KBM-7 (cell line): ENCODE measurements at regions not wholly inside any gene's neighbourhood (a gene's known extent, or its start where the extent isn't known, plus 50 kb on each side); places are given as distances from the start of the nearest gene placed in this dataset.

Experiments
- DNase-seq: peaks from one replicate; pipeline ENCODE4 v3.0.0-alpha.2; 2015
- in situ Hi-C: fragments of 300-500 bp; cut with MboI; formaldehyde crosslinking; loops from 2 replicates; pipeline ENCODE4 v1.14.3; 2020; ENCODE audit warnings: low sequenced_read_pairs, low pct_unique_long_range_greater_than_20kb, mixed read lengths

DNA sequence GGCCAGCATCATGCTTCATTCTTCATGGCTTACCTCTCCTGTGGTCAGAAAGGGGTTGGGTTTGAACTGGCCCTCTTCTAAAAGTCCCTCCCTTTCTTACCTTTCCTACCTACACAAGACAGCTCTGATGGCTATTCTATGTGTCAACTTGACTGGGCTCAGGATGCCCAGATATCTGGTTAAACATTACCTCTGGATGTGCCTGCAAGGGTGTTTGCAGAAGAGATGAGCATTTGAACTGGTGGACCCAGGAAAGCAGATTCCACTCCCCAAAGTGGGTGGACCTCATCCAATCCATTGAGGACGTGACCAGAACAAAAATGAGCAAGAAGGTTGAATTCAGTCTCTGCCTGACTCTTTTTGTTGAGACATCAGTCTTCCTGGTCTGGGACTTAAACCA is 79.0 kb upstream of the TCF7L2 start:
- in situ Hi-C loops = no loop called here

DNA sequence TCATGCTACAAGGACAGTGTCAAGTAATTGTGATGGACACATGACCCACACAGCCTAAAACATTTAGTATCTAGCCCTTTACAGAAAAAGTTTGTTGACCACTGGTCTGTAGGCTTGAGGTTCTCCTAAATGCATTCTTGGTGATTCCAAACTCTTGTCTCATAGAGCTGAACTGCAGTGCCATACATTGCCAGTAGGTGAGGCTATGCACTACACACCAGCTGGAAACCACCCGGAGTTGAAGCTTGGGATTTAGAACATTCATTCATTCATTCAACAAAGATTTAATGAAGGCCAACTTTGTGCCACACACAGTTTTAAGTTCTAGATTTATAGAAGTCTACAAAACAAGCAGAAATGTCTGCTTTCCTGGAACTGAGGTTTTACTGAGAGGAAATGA is 77.3 kb upstream of the TCF7L2 start:
- in situ Hi-C loops = no loop called here
- DNase-seq = peak; percentile 24

More for the DNA sequence above, 79.0 kb upstream of the TCF7L2 start:
- no peak for DNase-seq

DNA sequence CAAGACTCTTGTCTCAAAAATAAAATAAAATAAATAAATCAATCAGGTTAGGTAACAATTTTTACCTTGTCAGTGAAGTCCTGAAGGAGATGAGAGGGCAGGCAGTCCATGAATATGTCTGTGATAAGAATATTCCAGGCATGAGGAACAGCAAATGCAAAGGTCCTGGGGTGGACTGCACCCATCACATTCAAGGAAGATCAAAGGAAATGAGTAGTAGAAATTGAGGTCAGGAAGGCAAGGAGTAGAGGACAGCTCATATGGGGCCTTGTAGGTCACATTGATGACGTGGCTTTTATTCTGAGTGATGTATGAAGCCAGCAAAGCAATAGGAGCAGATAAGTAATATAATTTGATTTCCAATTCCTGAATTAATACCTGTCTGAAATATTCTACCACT is 76.5 kb upstream of the TCF7L2 start:
- in situ Hi-C loops = no loop called here

DNA sequence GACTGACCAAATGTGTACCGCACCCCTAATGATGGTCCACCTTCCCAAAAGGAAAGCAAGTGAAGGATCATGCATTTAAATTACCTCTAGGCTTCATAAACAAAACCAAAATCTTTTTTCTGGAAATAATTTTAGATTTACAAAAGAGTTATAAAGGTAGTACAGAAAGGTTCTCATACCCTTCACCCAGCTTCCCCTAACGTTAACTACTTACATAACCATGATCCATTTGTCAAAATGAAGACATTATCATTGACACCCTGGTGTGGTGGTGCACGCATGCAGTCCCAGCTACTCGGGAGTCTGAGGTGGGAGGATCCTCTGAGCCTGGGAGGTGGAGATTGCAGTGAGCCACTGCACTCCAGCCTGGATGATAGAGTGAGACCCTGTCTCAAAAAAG is 75.1 kb upstream of the TCF7L2 start:
- in situ Hi-C loops = no loop called here
- DNase-seq = no peak

More for the DNA sequence above, 76.5 kb upstream of the TCF7L2 start:
- no peak for DNase-seq

DNA sequence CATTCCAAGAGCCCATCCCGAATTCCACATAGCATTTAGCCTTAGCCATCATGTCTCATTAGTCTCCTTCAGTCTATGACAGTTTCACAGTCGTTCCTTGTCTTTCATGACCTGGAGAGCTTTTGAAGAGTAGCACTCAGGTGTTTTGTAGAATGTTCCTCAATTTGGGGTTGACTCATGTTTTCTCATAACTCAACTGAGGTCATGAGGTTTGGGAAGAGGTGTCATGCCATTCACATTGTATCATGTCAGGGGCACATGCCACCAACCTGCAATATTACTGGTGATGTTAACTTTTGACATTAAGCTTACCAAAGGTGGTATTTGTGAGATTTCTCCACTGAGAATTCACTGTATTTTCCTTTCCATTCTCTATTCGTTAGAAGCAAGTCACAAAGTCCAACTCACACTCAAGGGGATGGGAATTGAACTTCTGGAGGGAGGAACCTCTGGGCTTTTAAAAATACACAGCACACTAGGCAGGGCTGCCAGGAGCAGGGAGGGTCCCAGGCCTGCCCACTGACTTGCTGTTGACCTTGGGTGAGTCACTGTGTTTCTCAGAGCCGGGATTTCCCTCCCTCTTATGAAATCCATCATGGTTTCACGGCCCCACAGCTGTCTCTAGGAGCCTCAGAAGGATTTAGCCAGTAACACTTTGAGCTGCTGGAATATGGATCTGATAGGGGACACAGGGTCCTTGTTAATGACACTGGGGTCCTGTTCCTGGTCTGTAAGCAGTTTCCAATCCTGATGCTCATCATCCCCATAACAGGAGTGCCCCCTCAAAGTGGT is 74.4 kb upstream of the TCF7L2 start:
- no peak for DNase-seq
- in situ Hi-C loops = no loop called here

DNA sequence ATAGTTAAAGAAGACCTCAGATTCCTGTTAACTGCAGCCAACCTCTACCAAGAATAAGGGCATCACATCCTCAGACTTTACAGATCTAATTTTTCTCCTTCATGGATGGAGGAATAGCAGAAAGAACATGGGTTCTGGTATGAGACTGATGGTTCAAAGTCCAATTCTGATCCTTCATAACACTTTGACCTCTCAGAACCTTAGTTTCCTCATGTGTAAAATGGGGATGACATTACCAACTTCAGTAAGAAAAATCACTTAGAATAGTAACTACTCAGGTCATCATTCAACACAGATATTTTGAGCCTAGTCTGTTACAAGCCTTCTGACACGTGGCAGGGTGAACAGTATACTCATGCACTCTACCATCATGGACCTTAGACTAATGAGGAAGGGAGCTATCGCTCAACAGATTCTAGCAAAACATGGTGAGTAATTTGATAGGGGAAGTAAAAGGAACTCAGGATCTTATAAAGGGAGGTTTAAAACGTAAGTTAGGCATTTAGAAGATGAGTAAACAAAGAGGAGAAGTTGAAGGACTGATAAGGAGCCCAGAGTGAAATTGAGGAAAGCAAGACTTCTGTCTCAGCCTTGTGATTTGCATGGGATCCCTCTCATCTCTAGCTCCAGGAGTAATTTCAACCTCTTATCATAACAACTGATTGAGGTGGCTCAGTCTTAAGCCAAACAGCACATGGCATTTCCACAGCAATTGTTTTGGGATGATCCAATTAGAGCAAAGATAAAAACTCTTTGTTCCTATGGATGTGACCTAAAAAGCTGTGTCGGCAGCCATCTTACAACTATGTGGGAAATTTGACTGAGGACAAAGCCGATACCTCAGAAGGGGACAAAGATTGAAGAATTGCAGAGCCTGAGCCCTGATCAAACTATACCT is 69.2 kb upstream of the TCF7L2 start:
- no peak for DNase-seq
- in situ Hi-C loops = no loop called here

DNA sequence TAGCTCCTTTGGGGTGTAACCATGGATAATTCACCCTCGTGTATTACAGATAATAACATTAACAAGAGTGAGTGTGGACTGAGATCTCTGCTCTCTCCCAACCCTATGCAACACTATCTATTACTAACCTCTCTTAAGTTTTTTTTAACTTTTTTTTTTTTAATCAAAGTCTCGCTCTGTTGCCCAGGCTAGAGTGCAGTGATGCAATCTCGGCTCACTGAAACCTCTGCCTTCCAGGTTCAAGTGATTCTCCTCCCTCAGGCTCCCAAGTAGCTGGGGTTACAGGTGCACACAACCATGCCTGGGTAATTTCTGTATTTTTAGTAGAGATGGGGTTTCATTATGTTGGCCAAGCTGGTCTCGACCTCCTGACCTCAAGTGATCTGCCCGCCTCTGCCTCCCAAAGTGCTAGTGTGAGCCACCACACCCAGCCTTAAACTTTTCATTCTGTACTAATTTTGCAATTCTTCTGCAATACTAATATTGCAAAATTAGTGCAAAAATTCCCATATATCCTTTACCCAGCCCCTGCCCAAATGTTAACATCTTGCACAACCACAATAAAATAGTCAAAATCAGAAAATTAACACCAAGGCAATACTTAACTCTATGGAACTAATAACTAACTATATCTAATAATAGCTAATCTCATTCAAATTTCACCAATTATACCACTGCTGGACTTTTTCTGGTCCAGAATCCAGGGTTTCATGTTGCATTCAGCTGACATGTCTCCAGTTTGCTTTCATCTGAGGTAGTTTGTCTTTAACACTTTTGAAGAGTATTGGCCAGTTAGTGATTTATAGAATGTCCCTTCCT is 66.5 kb upstream of the TCF7L2 start:
- DNase-seq = no peak
- in situ Hi-C loops = no loop called here

DNA sequence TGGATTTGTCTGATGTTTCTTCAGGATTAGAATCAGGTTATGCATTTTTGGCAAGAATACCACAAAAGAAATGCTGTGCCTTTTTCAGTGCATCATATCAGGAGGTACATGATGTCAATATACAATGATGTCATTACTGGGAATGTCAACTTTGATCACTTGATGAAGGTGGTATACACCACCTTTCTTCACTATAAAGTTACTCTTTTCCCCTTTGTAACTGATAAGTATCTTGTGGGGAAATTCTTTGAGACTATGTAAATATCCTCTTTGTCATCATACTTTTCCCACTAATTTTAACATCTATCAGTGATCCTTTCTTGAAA is 65.9 kb upstream of the TCF7L2 start:
- no peak for DNase-seq
- in situ Hi-C loops = no loop called here

DNA sequence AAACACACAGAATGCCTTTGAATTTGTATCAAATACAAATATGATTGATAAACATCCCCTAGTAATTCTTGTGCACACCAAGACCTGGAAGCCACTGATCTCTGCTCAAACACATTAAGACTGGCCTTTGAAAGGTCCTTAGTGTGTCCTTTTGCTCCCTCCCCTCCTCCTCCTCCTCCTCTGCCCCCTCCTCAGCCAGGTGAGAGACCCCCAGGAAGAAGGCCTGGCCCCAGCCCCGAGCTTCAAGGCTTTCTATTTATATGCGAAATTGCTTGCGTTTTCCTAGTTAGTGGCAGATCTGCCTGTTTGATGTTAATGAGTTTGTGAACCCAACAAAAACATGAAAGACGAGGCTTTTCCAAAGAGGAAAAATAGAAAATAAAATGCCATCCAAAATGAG is 63.6 kb upstream of the TCF7L2 start:
- no peak for DNase-seq
- in situ Hi-C loops = no loop called here

DNA sequence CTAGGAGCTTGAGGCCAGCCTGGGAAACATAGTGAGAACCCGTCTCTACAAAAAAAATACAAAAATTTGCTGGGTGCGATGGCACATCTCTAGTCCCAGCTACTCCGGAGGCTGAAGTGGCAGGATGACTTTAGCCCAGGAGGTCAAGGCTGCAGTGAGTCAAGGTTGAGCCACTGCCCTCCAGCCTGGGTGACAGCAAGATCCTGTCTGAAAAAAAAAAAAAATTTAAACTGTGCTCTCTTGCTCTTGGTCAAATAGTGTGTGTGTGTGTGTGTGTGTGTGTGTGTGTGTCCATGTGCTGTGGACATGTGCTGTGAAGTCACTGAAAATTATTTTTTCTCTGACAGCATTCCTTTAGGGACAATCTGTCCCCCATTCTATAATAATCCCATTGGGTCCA is 62.1 kb upstream of the TCF7L2 start:
- in situ Hi-C loops = no loop called here
- no peak for DNase-seq

DNA sequence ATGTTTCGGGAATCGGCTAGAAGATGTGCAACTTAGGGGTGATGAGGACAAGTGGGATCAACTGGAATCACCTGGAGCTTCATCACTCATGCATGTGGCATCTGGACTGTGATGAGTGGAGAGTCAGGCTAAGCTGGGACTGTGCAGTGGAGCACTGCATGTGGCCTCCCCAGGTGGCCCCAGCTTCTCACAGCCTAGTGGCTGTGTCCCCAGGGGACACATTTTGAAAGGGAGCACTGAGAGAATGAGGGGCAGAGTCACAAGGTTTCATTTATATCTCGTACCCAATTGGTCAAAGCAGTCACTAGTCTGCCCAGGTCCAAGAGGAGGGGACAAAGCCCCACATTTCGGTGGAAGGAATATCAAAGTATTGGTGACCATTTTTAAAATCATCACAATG is 54.8 kb upstream of the TCF7L2 start:
- in situ Hi-C loops = no loop called here
- DNase-seq = no peak

DNA sequence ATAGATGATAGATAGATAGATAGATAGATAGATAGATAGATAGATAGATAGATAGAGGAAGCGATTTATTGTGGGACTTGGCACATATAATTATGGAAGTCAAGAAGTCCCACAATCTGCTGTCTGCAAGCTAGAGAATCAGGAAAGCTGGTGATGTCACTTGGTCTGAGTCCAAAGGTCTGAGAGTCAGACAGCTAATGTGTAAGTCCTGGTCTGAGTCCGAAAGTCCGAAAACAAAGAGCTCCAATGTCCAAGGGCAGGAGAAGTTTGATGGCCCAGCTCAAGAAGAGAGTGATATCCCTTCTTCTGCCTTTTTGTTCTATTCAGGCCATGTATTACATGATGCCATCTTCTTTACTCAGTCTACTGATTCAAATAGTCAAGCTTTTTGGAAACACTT is 53.8 kb upstream of the TCF7L2 start:
- DNase-seq = no peak
- in situ Hi-C loops = no loop called here

DNA sequence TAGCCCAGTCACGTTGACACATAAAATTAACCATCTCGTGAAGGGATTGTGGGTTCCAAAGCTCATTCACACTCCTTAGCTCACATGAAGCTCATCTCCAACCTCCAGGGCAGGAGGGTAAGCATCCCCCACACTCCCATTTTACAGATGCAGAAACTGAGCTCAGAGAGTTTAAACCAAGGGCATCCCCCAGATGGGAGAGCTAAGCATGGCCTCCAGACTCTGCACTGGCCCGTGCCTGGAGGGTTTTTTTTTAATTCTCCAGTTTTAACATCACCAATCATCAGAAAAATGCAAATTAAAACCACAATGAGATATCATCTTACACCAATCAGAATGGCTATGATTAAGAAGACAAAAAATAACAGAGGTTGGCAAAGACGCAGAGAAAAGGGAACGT is 53.3 kb upstream of the TCF7L2 start:
- DNase-seq = no peak
- in situ Hi-C loops = no loop called here

DNA sequence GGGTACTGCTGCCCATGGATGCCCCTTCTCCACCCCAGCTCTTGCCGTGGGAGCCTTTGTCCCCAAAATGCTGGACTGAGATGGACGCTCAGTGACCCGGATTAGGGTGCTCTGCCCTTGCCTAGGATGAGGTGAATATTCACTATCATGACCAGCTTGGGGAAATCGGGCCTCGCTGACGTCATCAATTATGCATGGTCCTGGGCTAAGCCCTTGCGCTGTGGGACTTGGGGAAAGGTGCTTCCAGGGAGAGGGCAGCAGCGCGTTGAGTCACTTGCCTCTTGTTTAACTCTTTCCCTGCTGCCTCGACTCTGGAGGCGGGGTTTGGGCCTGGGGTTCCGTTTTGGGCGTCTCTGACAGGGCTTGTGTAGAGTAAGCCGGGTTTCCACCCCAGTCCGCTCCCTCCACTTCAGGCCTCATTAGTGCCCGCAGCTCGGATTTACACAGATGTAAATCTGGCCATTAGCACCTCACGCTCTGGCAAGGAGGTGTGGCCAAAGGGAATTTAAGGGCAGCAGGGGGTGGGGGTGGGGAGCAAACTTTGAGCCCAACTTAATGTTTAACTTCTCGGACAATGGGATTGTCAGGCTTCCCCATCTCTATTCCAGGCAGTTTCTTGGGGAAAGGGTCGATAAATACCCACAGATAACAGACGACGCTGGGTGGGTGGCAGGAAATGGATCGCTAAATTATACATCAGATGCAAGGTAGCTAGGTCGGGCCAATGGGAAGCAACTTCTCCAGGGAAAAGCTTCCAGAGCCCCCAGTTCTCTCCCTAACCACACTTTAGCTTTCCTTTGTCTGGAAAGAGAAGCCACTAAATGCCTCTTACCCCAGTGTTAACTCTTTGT is 51.3 kb upstream of the TCF7L2 start:
- in situ Hi-C loops = no loop called here
- no peak for DNase-seq

DNA sequence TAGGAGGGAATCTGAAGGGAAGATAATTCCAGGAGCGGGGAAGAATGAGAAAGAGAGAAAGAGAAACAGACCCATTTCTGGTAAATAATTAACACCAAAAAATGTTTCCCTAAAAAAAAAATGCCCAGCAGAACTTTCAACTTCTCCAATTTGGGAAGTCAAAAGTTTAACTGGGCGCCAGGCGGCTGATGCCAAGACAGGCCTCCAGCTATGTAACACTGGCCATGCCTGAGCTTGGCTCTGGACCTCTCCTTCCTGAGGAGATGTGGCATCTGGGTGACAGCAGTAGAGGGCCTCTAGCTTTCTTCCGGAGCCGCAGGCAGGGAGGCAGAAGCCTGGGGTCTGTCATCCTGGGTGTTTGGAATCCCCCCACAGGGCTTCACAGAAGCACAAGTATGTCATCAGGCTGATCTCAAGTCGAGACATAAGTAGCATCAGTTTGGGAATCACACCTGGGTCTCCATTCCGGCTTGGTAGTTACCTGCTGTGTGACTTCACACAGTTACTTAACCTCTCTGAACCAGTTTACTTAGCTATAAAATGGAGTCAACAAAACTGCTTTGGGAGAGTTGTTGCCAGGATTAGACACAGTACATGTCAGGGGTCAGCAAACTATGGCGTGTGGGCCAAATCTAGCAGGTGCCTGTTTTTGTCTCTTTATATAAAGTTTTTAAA is 50.5 kb upstream of the TCF7L2 start:
- in situ Hi-C loops = no loop called here
- no peak for DNase-seq
